Right ventricle myocardium superior (tissue), 1 donor: ENCODE measurements at regions not wholly inside any gene's neighbourhood (a gene's known extent, or its start where the extent isn't known, plus 50 kb on each side); places are given as distances from the start of the nearest gene placed in this dataset.
"Not testable (repeated sequence)": the region's sequence is repeated elsewhere in the genome, so short reads cannot be mapped to it uniquely, and the experiment has no call there.

ENCODE experiments used
- ATAC-seq: fragments of 200-7000 bp; cut with Tn5 transposase; one replicate; pipeline ENCODE4 v1.9.1; 2020; ENCODE audit warnings: mild to moderate bottlenecking; ENCODE audit not compliant: poor library complexity
- DNase-seq: peaks from one replicate; pipeline ENCODE4 v3.0.0-alpha.2; 2020
- intact Hi-C: fragments of 100-400 bp; cut with DNase I; formaldehyde crosslinking; loops from one replicate; pipeline ENCODE4 v1.11.2; 2022
- donor health status: DM: no; HTN: yes; CAD: no; lungs with severe emphysema.

GRCh38 chr5:51099173-51099853, 283.9 kb upstream of the ISL1 start:
- intact Hi-C loops, result no loop called here
- ATAC-seq (no peak), DNase-seq (no peak)

GRCh38 chr5:51104556-51104955, 278.7 kb upstream of the ISL1 start:
- ATAC-seq (no peak), DNase-seq (no peak)
- intact Hi-C loops, result no loop called here

- intact Hi-C loops, result no loop called here
- ATAC-seq (no peak), DNase-seq (no peak)
Observed at GRCh38 chr5:51109786-51110410, 273.4 kb upstream of the ISL1 start.

- intact Hi-C loops, result no loop called here
- ATAC-seq (no peak), DNase-seq (no peak)
Observed at GRCh38 chr5:51131266-51131665, 252.0 kb upstream of the ISL1 start.

- intact Hi-C loops, result no loop called here
- DNase-seq (no peak), ATAC-seq (no peak)
Observed at GRCh38 chr5:51138164-51138563, 245.1 kb upstream of the ISL1 start.

DNA sequence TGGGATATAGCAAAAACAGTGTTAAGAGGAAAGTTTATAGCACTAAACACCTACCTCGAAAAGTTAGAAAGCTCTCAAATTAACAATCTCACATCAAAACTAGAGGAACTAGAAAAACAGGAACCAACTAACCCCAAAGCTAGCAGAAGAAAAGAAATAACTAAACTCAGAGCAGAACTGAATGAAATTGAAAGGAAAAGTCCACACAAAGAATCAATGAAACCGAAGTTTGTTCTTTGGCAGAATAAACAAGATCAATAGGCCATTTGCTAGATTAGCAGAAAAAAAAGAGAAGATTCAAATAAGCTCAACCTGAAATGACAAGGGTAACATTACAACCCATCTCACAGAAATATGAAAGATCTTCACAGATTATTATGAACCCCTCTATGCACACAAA, 234.8 kb upstream of the ISL1 start:
- intact Hi-C loops, result no loop called here
- ATAC-seq, result no peak
- no peak for DNase-seq

DNA sequence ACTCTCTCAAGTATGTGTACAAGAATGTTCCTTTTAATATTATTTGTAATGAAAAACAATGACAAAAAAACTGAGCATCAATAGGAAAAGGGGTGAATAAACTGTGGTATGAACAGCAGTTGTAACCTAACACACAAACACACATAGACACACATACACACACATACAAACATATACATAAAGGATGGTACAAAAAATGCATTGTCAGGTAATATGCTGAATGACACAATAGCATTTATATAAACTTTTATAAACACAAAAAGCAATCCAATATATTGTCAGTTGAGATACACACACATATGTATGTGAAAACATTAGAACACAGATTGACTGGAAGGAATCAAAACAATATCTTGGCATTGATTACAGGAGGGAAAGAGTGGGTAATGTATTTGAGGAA, 227.0 kb upstream of the ISL1 start:
- DNase-seq (no peak), ATAC-seq (no peak)
- intact Hi-C loops, result no loop called here

DNA sequence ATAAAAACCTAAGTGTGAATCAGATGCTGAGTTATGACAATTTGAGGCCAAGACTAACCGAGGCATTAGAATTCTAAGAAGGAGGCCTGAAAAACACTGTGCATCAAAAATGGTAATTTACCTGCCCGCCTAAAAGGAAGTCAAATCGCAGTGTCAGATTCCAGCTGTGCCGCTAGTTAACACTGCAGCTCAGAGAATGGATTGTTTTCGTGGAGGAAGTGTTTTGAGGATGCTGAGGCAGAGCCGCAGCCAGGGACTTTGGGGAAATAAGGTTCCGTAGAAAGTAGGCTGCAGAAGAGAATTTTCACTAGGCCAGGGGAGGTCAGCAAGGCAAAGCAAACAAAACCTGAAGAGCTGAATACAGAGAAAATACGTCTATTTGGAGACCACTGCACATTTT, 226.4 kb upstream of the ISL1 start:
- intact Hi-C loops, result no loop called here
- no peak for ATAC-seq
- no peak for DNase-seq

DNA sequence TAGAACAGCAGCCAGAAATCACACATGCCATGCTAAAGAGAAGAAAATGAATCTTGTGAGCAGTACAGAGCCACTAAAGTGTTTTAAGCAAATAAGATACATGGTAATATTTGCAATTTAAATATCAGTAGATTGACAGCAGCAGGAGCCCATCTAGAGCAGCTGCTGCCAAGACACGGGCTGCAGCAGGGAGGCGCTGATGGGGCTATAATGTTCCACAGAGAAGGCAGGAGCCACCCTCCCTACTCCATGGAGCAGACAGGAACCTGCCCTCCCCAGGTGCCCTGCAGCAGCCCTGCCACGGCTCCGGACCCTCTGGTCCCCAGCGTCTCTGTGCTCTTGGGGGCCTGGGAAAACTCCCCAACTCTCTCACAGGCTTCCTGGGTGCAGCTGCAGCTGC, 224.1 kb upstream of the ISL1 start:
- DNase-seq, result no peak
- intact Hi-C loops, result no loop called here
- ATAC-seq, result no peak

- intact Hi-C loops, result no loop called here
- no peak for DNase-seq
- ATAC-seq, result no peak
Observed at GRCh38 chr5:51159606-51160005, 223.6 kb upstream of the ISL1 start.

- intact Hi-C loops, result no loop called here
- DNase-seq (no peak), ATAC-seq (no peak)
Observed at GRCh38 chr5:51162245-51162644, 221.0 kb upstream of the ISL1 start.

GRCh38 chr5:51165621-51166020, 217.6 kb upstream of the ISL1 start:
- intact Hi-C loops, DNase-seq, ATAC-seq: not testable (repeated sequence)

DNA sequence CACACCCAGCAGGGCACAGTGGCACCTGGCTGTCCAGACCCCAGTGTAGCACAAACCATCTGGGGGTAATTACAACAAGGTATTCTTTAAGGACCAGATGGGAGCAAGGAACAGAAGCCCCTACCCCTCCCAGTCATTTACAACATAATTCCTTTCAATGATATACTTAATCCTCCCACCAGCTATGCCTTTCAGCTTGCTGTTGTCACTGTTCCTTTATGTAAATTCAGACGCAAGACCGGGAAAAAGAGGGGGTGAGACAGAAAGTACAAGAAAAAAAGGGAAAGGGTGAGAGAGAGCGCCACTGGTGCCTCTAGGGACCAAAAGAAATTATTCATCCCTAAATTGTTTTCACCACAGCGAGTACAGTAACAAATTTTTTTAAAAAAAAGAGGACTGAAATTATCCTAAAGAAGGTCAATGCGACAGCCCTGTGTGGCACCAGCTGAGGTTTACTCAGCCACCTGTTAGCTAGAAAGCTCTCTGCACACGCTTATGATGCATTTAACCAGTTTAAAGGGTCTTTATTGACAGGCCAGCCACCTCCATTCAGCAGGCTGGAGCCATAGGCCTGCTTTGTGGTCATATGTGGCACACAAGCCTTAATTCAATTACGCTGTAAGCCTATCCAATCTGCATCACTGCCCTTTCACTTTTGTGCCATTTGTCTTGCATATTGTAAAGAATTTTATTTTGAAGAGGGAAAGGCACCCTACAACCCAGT, 210.2 kb upstream of the ISL1 start:
- intact Hi-C loops, result no loop called here
- no peak for ATAC-seq
- no peak for DNase-seq

GRCh38 chr5:51181208-51181894, 201.9 kb upstream of the ISL1 start:
- intact Hi-C loops, result no loop called here
- no peak for ATAC-seq
- DNase-seq, result no peak

DNA sequence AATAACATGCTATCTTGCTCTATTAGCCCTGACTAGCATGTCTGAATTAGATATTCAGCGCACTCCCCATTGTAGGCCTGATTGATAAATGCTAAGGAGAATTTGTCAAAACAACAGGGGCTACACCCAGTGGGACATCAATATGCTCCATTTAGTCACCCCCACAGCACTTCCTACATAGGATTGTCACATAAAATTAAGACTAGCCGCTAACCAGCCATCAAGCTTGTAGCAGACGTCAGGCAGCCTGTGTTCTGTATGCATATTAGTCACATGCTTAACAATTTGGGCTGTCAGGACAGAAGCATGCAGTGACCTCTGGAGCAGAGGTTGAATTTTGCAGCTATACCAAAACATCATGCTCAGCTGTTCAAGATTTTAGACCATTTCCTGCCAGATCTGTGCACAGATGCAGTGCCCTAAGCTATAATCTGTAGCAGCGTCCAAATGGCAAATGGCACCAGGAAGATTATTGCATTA, 197.4 kb upstream of the ISL1 start:
- ATAC-seq (no peak), DNase-seq (no peak)
- intact Hi-C loops, result no loop called here

- ATAC-seq, result no peak
- intact Hi-C loops, result no loop called here
- no peak for DNase-seq
Observed at GRCh38 chr5:51188001-51188591, 195.2 kb upstream of the ISL1 start.

DNA sequence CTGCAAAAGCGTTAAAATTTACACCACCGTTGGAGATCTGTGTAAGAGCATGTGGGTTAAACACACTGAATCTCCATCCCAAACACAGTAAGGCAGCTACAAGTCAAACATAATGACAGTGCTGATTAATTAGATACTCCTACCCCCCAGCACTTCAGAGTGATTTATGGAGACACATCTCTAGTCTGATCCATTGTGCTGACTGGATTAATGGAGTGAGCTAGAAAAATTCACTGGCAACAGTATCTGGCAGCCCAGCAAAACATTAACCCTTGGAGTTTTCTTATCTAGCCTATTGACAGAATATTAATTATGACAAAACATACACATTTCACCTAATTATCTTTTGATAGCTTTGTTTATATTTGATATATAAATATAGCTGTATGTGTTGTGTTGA, 188.6 kb upstream of the ISL1 start:
- intact Hi-C loops, result no loop called here
- no peak for DNase-seq
- no peak for ATAC-seq

DNA sequence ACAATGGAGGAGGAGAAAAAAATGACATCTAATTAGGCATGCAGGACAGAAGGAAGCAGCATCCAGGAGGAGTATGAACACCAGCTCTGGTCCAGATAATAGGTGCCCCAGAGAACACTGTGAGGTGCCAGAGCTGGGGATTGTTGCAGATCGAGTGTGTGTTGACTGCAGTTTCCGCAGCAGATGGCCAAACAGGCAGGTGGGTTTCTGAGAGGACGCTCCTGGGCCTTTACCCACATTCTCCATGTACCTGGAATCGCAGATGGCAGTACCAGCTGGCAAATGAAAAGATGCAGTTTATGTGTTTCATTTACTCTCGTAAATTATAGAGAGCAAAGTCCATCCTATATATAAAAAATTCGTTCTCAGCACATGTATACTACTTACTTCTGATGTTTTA, 182.2 kb upstream of the ISL1 start:
- DNase-seq (no peak), ATAC-seq (no peak)
- intact Hi-C loops, result no loop called here

- intact Hi-C loops, result no loop called here
- ATAC-seq (no peak), DNase-seq (no peak)
Observed at GRCh38 chr5:51201708-51202107, 181.5 kb upstream of the ISL1 start.
